Right lobe of liver (tissue), 6 donors: ENCODE measurements at regions not wholly inside any gene's neighbourhood (a gene's known extent, or its start where the extent isn't known, plus 50 kb on each side); places are given as distances from the start of the nearest gene placed in this dataset.

ENCODE experiments used
- ATAC-seq, 4 donors: fragments of 200-7000 bp; cut with Tn5 transposase; one replicate each; pipeline ENCODE4 v1.9.1; 2020; ENCODE audit warnings: mild to moderate bottlenecking in 4 of 4, moderate library complexity in 4 of 4
- DNase-seq, 3 donors: peaks; one replicate each; pipeline ENCODE4 v3.0.0-alpha.2; 2020
- H3K27ac ChIP-seq, 3 donors: fragments of 200-600 bp; one replicate each; pipeline ENCODE4 v1.8.0; 2022
- H3K27me3 ChIP-seq, 2 donors: fragments of 200-600 bp; one replicate each; pipeline ENCODE4 v1.8.0; 2022
- H3K36me3 ChIP-seq, 4 donors: fragments of 200-600 bp; sonication (generic) in 1 of 4; one replicate each; pipeline versions ENCODE4 v1.5.1 to v1.8.0; 2017 to 2022; ENCODE audit warnings: control low read depth in 1 of 4
- H3K4me1 ChIP-seq, 4 donors: fragments of 200-600 bp; sonication (generic) in 1 of 4; one replicate each; pipeline versions ENCODE4 v1.5.1 to v1.8.0; 2017 to 2022; ENCODE audit warnings: control low read depth in 1 of 4
- H3K4me3 ChIP-seq, 3 donors: fragments of 200-600 bp; one replicate each; pipeline ENCODE4 v1.8.0; 2022
- H3K9me3 ChIP-seq, 4 donors: fragments of 200-600 bp; sonication (generic) in 1 of 4; one replicate each; pipeline versions ENCODE4 v1.5.1 to v1.8.0; 2017 to 2022; ENCODE audit warnings: control low read depth in 1 of 4
- CTCF ChIP-seq, 4 donors: fragments of 200-600 bp in 3 of 4; fragments of 450-650 bp in 1 of 4; IDR thresholded peaks; one replicate each; pipeline versions ENCODE4 v1.5.1 to v1.8.0; 2016 to 2022; ENCODE audit warnings: antibody characterized with exemption in 4 of 4, mild to moderate bottlenecking in 2 of 4
- POLR2A ChIP-seq: fragments of 450-650 bp; IDR thresholded peaks from one replicate; pipeline ENCODE4 v1.6.1; 2017; ENCODE audit warnings: antibody characterized with exemption, mild to moderate bottlenecking
- WGBS: methylation state at CpG from one replicate; pipeline ENCODE4 v1.1.6; 2018; ENCODE audit warnings: low coverage, low lambda C conversion rate; ENCODE audit not compliant: insufficient coverage; ENCODE audit errors: missing lambda C conversion rate; 5-methylcytosine and 5-hydroxymethylcytosine counted together
- intact Hi-C, 2 donors: fragments of 100-400 bp; cut with DNase I; formaldehyde crosslinking; loops; one replicate each; pipeline versions ENCODE4 v1.11.2 to v1.14.1; 2022
- donor health status: DM: no; HTN: yes; CAD: no.
- donor health status: DM: no; HTN: no; CAD: no.
- donor health status: DM: no; HTN: no; CAD: no.
- donor health status: DM: no; HTN: yes; CAD: no.
- donor health status: DM: no; HTN: yes; CAD: no.

- WGBS: 88% methylated on average over 1 of the region's 5 CpGs
- no peak for DNase-seq
- ATAC-seq: no peak
- no peak for TF ChIP-seq POLR2A
- TF ChIP-seq CTCF (IDR thresholded peaks at IDR 0.05): no peak
- no peak overlapping the region for H3K4me3 ChIP-seq
- H3K4me1 ChIP-seq: peaks cover 0 to 12% (median 0%) of the 10 kb centered on the region in 4 donors
- no peaks in the 10 kb centered on the region for H3K36me3 ChIP-seq
- intact Hi-C loops: no loop called here
- no peaks in the 10 kb centered on the region for H3K27me3 ChIP-seq
- peaks cover 0 to 2% (median 0%) of the 10 kb centered on the region in 4 donors for H3K9me3 ChIP-seq
- no peak overlapping the region for H3K27ac ChIP-seq
These were observed 56.2 kb upstream of the ANXA1 start for GRCh38 chr9:73095425-73095824.

GRCh38 chr9:73093740-73094379, 57.8 kb upstream of the ANXA1 start:
- Histone ChIP-seq H3K4me3 (no peak overlapping the region), H3K27ac (no peak overlapping the region), H3K9me3 (peaks cover 0 to 2% (median 0%) of the 10 kb centered on the region in 4 donors), H3K4me1 (peaks cover 0 to 12% (median 0%) of the 10 kb centered on the region in 4 donors), H3K36me3 (no peaks in the 10 kb centered on the region), H3K27me3 (no peaks in the 10 kb centered on the region)
- TF ChIP-seq CTCF (IDR thresholded peaks at IDR 0.05) (no peak), POLR2A (no peak)
- DNase-seq (no peak), ATAC-seq (peak in 3 of 4 donors; percentile 37 to 54 (median 48))
- 46% methylated on average over 5 of the region's 5 CpGs for WGBS
- intact Hi-C loops: no loop called here

GRCh38 chr9:73093016-73093739, 58.5 kb upstream of the ANXA1 start:
- H3K27me3 ChIP-seq: no peaks in the 10 kb centered on the region
- H3K4me3 ChIP-seq: no peak overlapping the region
- H3K36me3 ChIP-seq: no peaks in the 10 kb centered on the region
- DNase-seq (no peak), ATAC-seq (peak in 2 of 4 donors; percentile 17 to 36)
- no peak overlapping the region for H3K27ac ChIP-seq
- intact Hi-C loops: no loop called here
- peaks cover 0 to 12% (median 0%) of the 10 kb centered on the region in 4 donors for H3K4me1 ChIP-seq
- TF ChIP-seq POLR2A (no peak), CTCF (IDR thresholded peaks at IDR 0.05) (no peak)
- peaks cover 0 to 2% (median 0%) of the 10 kb centered on the region in 4 donors for H3K9me3 ChIP-seq

GRCh38 chr9:73091909-73092308, 59.8 kb upstream of the ANXA1 start:
- ATAC-seq (peak; percentile 54 to 78 (median 74)), DNase-seq (no peak)
- peaks cover 0 to 12% (median 0%) of the 10 kb centered on the region in 4 donors for H3K4me1 ChIP-seq
- peaks cover 0 to 2% (median 0%) of the 10 kb centered on the region in 4 donors for H3K9me3 ChIP-seq
- intact Hi-C loops: no loop called here
- WGBS: 22% methylated on average over 2 of the region's 2 CpGs
- H3K36me3 ChIP-seq: no peaks in the 10 kb centered on the region
- no peaks in the 10 kb centered on the region for H3K27me3 ChIP-seq
- TF ChIP-seq CTCF (IDR thresholded peaks at IDR 0.05) (no peak), POLR2A (no peak)
- no peak overlapping the region for H3K27ac ChIP-seq
- H3K4me3 ChIP-seq: no peak overlapping the region
